Neural cell (in vitro differentiated cells): ENCODE measurements at regions not wholly inside any gene's neighbourhood (a gene's known extent, or its start where the extent isn't known, plus 50 kb on each side); places are given as distances from the start of the nearest gene placed in this dataset.

Experiments
- CTCF ChIP-seq: fragments of 450-650 bp; IDR thresholded peaks from 2 replicates; pipeline ENCODE4 v1.5.1; 2014; ENCODE audit warnings: antibody characterized with exemption, mild to moderate bottlenecking, moderate library complexity; ENCODE audit not compliant: poor library complexity, severe bottlenecking
- REST ChIP-seq: IDR thresholded peaks from 2 replicates; pipeline ENCODE4 v1.6.1; 2012; ENCODE audit warnings: borderline replicate concordance

- TF ChIP-seq REST: no peak
- no peak for TF ChIP-seq CTCF
Observed at GRCh38 chr5:18702821-18703220, 1068.6 kb downstream of the TAF11L14 start.
